HEK293 (cell line): ENCODE measurements at regions not wholly inside any gene's neighbourhood (a gene's known extent, or its start where the extent isn't known, plus 50 kb on each side); places are given as distances from the start of the nearest gene placed in this dataset.

Experiments used
- CTCF ChIP-seq: fragments of 450-650 bp; formaldehyde crosslinking; IDR thresholded peaks from 2 replicates; pipeline ENCODE4 v1.5.1; 2016; ENCODE audit warnings: missing biosample characterization, missing genetic modification characterization
- ZBTB20 ChIP-seq: fragments of 450-650 bp; formaldehyde crosslinking; IDR thresholded peaks from 2 replicates; pipeline ENCODE4 v1.5.1; 2016; ENCODE audit warnings: missing biosample characterization, missing genetic modification characterization
- ZNF585B ChIP-seq: fragments of 450-650 bp; formaldehyde crosslinking; IDR thresholded peaks from 2 replicates; pipeline ENCODE4 v1.5.1; 2016; ENCODE audit warnings: missing biosample characterization, missing genetic modification characterization
- ZNF747 ChIP-seq: fragments of 450-650 bp; formaldehyde crosslinking; IDR thresholded peaks from 2 replicates; pipeline ENCODE4 v1.5.1; 2016; ENCODE audit warnings: missing biosample characterization, missing genetic modification characterization
- ZNF777 ChIP-seq: fragments of 450-650 bp; formaldehyde crosslinking; IDR thresholded peaks from 2 replicates; pipeline ENCODE4 v1.5.1; 2017; ENCODE audit warnings: missing biosample characterization, missing genetic modification characterization, borderline replicate concordance
- ZNF792 ChIP-seq: fragments of 450-650 bp; formaldehyde crosslinking; IDR thresholded peaks from 2 replicates; pipeline ENCODE4 v1.5.1; 2016; ENCODE audit warnings: missing biosample characterization, missing genetic modification characterization

- TF ChIP-seq ZNF777 (tag by site-specific recombination) (no peak), ZNF792 (no peak), CTCF (tag by site-specific recombination) (peak; percentile 56), ZNF585B (no peak), ZBTB20 (tag by site-specific recombination) (no peak), ZNF747 (tag by site-specific recombination) (no peak)
Observed at GRCh38 chr12:24596768-24597388, 352.0 kb downstream of the BCAT1 start.
